CD1c-positive myeloid dendritic cell (primary cell): ENCODE measurements at regions not wholly inside any gene's neighbourhood (a gene's known extent, or its start where the extent isn't known, plus 50 kb on each side); places are given as distances from the start of the nearest gene placed in this dataset.
"Not testable (repeated sequence)": the region's sequence is repeated elsewhere in the genome, so short reads cannot be mapped to it uniquely, and the experiment has no call there.

Source experiments
- DNase-seq: peaks from one replicate; pipeline ENCODE4 v3.0.0-alpha.2; 2016; ENCODE audit errors: extremely low spot score

DNA sequence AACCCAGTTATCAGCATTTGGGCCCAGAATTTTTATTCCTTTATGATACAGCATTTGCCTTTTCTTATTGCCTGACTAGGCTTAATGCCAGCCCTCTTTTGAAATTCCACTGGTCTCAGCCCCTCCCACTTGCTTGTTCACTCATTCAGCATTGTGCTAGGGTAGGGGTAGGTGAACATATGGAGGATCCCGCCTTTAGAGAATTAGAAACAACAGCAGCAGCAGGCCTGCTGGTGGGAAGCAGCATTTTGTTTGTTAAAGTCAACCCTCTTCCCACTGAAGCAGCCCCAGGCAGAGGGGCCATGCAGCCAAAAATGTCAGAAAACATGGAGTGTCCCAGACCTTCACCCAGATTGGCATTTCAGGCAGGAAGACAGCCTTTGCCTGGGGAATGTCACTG is 1355.2 kb downstream of the CDH8 start:
- DNase-seq: no peak

DNA sequence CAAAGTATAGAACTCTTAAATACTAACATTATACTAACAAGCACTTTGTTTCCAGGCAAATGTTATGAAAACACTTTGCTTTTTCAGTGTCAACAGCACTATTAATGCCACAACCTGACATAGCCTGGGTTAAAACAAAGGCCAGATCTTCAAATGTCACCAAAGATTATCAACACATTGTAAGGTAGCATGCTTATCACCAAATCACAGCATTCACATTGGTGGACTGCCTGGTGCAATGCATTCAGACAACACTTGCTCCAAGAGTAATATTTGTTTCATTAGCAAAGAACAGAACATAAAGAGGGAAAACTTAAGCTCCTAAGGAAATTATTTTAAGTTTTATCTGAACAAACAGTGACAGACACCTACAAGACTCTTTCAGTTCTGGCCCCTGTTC is 1361.2 kb downstream of the CDH8 start:
- DNase-seq: no peak

DNA sequence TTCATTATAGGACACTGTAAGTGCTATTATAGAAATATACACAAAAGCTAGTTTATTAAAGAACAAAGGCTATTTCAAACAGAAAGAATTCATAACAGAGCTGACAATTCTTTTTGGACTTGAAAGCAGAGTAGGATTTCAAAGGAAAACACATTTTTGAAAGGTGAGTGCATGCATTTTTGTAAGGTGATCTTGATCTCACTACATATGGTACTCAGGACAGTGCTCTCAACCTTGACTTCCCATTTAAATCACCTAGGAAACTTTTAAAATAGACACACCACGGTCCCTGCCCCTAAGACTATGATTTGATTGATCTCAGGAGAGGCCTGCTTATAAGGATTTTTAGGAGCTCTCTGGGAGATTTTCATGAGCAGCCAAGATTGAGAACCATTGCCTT is 1362.0 kb downstream of the CDH8 start:
- no peak for DNase-seq

DNA sequence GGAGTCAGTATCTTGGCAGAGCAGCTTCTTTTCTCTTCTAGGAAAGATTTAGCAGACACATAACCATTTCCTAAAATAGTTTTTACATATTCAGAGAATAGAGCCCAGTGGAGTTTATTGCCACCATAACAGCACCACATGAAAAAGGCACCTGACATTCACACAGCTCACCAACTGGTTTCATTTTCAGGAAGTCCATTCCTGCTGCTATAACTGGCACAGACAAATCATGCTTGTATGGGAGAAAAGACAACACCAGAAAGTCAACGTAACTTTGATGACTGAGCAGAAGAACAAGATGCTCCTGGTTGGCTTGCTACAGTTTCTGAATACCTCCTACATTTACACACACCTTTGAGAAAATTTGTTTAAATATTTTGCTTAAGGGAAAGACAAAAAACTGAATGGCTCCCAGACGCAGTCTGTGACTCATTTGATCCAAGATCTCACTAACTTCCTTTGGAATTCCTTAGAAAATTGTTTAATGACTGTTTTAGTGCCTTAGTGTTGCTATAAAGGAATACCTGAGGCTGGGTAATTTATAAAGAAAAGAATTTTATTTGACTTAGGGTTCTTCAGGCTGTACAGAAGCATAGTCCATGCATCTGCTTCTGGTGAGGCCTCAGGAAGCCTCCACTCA is 1380.6 kb downstream of the CDH8 start:
- DNase-seq: no peak

DNA sequence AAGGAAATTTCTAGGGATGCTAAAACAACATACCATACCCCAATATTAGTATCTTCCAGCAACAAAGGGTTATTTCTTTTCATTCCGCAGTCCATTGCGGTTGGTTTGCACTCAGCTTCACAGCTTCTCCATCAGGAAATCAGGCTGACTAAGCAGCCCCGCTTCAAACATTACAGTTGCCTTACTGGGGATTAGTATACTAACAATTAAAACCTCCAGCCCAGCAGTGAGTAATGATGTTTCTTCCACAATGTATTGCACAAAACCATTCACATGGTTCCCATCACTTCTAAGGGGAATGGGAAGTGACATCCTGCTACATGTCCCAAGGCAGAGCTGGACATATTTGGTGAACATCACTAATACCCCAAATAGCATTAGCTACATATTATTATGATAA is 1384.9 kb downstream of the CDH8 start:
- no peak for DNase-seq

DNA sequence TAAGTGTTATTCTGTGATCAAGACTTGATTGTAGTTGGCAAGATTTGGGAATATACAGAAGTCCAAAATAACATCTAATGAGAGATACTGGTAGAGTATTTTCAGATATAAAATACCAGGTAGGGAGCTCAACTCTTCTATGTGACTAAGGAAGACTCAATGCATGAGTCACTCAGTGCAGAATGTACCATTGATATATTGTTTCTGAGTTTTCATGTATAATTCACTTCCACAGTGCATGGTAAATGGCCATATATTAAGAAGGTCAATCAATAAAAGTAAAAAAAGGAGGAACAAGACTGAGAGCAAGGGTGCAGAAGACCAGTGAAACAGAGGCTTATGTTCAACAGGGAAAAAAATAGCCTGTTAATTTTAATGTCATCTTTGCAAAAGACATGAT is 1387.9 kb downstream of the CDH8 start:
- DNase-seq: no peak

DNA sequence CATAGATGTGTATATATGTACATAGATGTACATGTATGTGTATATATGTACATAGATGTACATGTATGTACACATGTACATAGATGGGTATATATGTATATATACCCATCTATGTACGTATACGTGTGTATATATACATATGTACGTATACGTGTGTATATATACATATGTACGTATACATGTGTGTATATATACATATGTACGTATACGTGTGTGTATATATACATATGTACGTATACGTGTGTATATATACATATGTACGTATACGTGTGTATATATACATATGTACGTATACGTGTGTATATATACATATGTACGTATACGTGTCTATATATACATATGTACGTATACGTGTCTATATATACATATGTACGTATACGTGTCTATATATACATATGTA is 1388.8 kb downstream of the CDH8 start:
- not testable (repeated sequence) for DNase-seq

DNA sequence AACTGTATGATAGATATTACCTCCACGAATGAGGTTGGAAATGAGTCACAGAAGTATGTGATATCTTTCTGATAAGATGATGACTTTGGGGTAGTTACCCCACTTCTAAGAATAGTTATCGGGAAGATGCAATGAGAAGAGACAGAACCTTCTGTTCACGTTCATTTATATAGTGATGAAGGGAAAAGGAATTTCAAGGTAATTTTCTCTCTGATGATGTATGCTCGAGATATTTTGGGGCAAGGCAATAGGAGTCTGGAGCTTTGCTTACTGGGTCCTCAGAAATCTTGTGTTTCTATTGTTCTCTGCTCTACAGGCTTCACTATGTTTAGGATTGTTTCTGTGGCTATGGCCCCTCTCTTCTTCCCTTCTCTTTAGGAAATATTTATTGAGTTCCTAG is 1389.6 kb downstream of the CDH8 start:
- DNase-seq: no peak

DNA sequence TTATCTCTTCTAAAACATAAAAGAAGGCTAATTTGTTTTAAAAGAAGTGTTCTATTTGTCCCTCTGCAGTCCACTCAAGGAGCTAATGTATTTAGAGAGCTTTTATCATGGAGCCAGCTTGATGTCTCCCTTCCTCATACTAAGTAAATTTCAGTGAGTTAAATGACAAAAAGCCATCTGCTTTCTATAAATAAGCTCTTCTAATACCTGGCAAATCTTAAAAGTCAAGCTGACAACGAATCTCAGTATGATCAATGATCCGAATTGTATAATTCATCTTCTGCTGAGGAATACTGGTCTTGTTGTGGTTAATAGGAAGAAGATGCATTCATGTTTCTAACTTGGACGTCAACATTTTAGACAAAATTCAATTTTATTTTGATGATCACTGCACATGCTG is 1390.7 kb downstream of the CDH8 start:
- no peak for DNase-seq

DNA sequence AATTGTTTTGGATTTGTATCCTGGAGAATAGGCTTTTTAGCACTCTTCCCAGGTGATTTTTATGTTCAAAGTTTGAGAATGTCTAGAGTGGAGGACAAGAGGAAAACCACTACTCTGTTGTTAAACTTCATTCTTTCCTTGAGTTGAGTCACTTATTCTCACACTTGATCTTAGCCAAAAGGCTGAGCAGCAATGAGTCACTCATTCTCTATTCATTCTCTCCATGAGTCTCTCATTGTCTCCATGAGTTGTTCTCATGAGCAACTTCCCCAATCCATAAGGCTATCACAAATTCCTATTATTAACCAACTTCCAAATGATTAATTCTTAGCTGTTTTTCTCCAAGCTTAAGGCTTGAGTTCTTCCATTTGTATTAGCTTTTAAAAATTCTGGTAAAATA is 1393.3 kb downstream of the CDH8 start:
- no peak for DNase-seq

DNA sequence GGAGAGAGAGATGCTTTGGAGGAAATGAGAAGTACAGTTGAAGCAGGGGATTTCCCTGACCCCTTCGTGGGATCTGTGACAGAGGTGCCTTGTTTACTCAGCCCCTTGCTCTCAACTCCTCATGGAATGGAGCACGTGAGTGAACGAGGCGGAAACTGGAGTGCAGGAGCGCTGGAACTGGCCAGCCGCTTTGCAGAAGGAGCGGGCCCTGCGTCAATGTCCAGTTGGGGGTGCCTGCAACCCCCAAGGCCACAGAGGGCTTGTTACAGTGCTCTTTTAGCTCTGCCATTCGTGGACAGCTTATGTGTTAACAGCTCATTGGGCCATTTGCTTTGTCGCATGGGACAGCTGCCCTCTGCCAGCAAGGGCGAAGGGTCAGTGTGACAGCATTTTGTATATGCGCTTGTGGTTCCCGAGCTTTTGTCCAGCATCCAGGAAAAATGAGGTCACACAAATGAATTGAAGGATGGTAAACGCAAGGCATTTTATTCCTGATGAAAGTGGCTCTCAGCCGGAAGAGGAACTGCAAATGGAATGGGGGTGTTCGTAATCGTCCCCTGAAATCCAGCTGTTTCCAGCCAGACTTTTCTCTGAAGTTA is 1395.1 kb downstream of the CDH8 start:
- DNase-seq: no peak

DNA sequence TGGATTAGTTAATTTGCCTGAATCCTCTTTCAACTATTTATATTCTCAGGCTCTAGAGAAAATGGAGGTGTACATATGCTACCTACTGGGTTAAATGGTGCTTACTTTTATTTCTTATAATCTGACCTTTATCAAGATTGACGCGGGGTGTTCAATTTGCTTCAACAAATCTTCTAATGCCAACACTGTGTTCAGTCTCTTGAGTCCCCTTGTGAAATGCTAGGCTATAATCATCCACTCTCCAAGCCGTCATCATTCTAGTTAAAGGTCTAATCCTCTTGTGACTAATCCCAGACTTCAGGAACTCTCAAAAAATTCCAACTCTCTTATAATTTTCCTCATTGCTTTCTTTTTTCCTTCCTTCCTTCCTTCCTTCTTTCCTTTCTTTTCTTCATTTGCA is 1396.2 kb downstream of the CDH8 start:
- DNase-seq: no peak

DNA sequence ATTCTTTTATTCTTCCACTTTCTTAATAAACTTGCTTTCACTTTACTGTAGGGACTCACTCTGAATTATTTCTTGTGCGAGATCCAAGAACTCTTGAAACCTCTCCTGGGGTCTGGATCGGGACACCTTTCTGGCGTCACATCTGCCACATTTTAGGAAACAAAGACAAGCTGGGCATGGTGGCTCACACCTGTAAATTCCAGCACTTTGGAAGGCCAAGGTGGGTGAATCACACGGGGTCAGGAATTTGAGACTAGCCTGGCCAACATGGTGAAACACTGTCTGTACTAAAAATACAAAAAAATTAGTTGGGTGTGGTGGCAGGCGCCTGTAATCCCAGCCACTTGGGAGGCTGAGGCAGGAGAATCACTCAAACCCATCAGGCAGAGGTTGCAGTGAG is 1399.6 kb downstream of the CDH8 start:
- not testable (repeated sequence) for DNase-seq

DNA sequence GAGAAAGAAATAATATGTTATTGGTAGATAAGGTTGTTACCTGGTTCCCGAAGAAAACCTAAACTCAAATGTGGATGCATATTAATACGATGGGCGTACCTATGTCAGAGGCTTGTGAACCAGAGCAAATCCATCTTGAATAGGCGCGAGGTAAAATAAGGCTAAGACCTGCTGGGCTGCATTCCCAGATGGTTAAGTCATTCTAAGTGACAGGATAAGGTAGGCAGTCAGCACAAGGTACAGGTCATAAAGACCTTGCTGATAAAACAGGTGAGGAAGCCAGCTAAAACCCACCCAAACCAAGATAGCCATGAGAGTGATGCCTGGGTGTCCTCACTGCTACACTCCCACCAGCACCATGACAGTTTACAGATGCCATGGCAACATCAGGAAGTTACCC is 1400.1 kb downstream of the CDH8 start:
- no peak for DNase-seq

DNA sequence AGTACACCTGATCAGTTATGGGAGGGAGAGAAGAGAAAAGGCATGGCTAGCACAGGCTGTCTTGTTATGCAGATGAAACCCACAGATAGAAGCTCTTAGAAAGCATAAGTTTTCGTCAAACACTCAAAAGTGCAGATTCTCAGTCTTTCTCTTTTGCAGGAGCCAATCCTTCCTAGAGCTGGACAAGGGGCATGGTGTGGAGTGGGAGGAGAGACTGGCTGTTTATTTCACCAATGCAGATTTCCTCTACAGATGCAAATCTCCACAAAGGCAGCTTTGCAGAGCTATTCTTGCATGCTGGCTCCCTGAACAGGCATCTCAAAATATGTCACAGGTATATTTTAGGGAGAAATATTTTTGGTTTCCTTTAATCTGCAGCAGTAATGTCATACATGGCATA is 1400.7 kb downstream of the CDH8 start:
- DNase-seq: no peak

DNA sequence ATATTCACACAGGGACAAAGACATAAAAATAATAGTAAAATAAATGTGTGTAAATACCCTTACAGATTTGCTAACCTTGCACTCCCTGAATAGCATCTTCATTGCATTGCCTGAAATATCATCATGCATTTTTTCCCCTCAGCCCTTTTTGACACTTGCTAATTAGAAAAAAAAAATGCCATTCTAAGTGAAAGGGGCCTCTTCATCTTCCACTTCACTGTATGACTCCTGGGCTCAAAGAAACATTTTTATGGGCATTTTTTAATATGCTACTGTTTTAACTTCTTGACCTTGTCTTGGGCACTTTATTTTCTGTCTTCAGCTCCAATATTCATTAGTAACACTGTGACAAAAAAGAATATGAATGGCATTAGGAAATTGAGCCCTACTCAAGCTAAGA is 1424.4 kb downstream of the CDH8 start:
- no peak for DNase-seq

DNA sequence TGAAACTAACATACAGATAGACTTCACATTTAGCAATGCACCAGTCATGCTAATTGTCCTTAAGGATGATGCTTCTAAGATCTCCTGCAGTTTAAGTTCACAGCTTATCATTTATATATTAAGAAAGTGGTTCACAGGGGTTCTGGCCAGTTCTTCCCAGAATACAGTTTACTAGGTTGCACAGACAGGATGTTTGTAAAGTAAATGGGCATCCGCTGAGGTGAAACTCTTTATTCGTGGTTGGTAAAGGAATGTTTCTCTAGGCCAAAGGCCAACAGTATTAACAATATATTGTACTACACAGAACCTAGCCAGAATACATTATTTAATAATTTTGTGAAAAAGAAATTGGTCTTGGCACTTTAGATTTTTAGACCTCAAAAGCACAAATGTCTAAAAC is 1427.3 kb downstream of the CDH8 start:
- no peak for DNase-seq

DNA sequence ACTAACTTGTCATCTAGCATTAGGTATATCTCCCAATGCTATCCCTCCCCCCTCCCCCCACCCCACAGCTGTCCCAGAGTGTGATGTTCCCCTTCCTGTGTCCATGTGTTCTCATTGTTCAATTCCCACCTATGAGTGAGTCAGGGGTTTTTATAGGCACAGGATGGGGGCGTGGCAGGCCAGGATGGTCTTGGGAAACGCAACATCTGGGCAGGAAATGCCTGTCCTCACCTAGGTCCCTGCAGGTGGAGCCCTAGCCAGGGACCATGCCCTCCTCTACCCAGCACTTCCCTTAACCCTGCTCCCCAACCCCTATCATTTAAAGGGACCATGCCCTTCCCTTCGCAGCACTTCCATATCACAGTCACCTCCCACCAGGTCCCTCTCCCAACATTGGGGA is 1430.6 kb downstream of the CDH8 start:
- DNase-seq: not testable (repeated sequence)

DNA sequence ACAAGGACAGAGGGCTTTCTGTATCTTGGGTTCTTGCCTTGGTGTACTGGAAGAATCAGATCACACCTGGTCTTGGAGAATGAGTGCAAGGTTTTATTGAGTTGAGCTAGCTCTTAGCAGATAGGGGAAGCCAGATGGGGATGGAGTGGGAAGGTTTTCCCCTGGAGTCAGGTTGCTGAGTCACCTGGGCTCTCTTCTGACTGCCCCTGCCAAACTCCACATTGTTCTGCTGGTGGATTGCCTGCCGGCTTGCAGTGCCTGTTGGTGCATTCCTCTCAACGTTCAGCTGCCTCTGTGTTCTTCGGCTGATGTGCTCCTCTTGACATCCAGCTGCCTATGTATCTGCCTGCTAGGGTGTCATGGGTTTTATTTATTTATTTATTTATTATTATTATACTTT is 1431.1 kb downstream of the CDH8 start:
- DNase-seq: no peak

DNA sequence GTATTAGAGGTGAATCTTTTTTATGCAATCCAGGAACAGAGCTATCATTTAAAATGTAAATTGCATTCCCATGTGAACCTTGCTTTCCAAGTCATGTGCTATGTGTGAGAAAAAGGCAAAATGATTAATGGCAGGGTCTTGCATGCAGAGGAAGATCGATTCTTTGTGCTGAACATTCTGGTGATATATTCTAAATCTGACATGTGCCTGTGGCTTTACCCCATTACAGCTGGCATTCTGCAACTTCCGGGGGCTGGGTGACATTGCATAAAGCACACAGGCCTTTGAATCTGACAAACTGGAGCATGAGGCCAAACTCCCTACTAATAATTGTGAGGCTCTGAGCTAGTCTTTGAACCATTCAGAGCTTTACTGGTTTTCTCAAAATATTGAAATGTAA is 1449.7 kb downstream of the CDH8 start:
- no peak for DNase-seq

DNA sequence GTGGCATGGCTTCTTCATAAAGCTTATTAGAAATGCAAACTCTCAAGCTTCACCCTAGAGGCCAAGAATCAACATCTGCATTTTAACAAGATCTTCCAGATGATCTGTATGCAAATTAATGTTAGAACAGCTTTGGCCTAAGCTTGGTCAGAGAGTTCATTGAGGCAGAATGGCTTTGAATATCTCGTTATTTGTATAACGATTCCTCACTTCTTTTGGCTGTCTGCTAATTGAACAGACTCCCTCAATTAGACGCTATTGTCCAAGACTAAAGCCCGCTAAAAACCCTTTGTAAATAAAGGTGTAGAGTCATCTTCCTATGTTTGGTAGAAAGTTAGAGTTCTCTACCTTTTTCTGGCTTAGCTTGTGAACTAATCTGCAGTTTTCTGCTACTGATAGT is 1453.7 kb downstream of the CDH8 start:
- DNase-seq: no peak

DNA sequence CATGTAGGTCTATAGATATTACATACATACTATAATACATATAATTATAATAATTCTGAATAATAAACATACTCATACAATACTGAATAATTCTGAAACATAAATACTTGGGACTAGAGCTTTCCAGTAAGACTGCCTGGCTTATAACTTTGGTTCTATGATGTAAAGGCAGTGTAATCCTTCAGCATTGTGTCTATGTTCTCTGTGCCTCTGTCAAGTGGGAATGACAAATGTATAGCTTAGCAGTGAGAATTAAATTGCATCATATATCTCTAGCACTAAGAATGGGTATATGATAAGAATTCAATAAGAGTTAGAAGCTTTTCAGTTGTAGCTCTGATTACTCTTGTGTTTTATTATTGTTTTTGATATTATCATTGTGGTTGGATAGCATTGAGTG is 1469.3 kb downstream of the CDH8 start:
- no peak for DNase-seq

DNA sequence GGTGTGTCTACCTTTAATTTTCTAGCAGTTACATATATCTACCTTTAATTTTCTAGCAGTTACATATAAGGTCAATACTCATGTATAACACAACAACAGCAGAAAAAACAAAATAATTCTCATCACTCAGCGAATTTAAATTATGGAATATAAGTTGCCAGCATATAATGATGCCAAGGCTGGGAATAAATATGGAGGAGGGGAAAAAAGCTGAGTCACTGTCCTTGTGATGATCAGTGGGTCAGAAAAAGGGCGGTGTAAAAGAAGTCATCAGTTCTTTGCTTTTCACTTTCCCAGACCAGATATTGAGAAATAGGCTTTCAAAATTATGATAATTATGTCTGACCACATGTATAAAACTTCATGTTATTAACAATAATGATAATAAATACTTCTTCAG is 1471.7 kb downstream of the CDH8 start:
- no peak for DNase-seq

DNA sequence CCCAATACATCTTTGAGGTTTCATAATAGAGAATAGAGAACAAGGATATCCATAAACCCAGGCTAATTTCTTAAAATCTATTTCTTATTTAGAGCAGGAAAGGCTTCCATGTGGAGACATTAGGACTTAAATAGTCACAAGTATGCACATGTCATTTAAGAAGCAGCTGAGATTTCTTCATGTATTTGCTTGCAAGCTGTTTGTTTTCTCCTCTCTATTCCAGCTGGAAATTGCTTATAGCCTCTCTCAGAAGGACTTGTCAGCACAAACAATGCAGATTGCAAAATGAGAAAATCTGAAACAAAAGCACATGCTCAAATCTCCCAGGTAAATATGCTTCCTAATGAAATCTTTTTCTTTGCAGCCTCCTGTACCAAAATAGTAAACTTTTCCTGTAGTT is 1473.1 kb downstream of the CDH8 start:
- DNase-seq: no peak
